ENCODE measurements at regions not wholly inside any gene's neighbourhood (a gene's known extent, or its start where the extent isn't known, plus 50 kb on each side); places are given as distances from the start of the nearest gene placed in this dataset.

DNA sequence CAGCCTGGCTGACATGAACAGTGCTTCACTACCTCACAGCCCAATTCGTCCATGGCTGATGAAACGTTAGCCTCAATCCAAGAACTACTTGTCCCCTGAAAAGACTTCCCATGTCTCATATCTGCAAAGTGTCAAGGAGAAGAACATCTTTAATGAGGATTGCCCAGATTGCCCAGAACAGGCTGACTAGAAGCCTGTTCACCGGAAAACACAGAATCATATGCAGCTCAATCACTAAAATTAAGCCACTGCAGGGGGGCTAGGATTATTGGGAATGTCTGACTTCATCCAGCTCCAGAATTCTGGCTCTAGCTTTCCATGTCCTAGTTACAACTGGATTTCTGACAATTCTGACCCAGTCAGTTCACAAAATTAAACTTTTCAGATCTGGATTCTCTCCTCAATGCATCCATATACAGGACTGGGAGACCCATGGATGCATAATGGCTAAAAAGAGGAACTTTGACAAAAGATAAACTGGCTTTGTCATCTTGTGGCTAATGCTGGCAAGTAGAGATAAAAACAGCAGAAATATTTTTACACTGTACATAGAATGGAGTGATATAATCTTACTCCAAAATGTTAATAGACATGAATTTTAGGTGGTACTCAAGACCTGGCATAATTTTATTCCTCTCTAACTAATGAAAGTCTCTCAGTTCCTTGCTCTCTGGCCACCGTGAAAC, 467.0 kb upstream of the POT1 start:
- Histone ChIP-seq H3K27ac (no peak overlapping the region), H3K9me3 (no peaks in the 10 kb centered on the region), H3K27me3 (no peaks in the 10 kb centered on the region), H3K4me1 (no peaks in the 10 kb centered on the region), H3K4me3 (no peak overlapping the region), H3K36me3 (no peaks in the 10 kb centered on the region)
- ATAC-seq (ENCODE audit: low FRiP score in 2 of 2), result no peak
- no peak for DNase-seq
- WGBS, 2 donors, result 47 to 59% methylated on average over 4 of the region's 4 CpGs
- TF ChIP-seq POLR2AphosphoS5 (IDR thresholded peaks at IDR 0.05) (no peak), EP300 (IDR thresholded peaks at IDR 0.05) (no peak), POLR2A (IDR thresholded peaks at IDR 0.05) (no peak)
- TF ChIP-seq, protein P1, sequence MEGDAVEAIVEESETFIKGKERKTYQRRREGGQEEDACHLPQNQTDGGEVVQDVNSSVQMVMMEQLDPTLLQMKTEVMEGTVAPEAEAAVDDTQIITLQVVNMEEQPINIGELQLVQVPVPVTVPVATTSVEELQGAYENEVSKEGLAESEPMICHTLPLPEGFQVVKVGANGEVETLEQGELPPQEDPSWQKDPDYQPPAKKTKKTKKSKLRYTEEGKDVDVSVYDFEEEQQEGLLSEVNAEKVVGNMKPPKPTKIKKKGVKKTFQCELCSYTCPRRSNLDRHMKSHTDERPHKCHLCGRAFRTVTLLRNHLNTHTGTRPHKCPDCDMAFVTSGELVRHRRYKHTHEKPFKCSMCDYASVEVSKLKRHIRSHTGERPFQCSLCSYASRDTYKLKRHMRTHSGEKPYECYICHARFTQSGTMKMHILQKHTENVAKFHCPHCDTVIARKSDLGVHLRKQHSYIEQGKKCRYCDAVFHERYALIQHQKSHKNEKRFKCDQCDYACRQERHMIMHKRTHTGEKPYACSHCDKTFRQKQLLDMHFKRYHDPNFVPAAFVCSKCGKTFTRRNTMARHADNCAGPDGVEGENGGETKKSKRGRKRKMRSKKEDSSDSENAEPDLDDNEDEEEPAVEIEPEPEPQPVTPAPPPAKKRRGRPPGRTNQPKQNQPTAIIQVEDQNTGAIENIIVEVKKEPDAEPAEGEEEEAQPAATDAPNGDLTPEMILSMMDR (IDR thresholded peaks at IDR 0.05), result no peak

DNA sequence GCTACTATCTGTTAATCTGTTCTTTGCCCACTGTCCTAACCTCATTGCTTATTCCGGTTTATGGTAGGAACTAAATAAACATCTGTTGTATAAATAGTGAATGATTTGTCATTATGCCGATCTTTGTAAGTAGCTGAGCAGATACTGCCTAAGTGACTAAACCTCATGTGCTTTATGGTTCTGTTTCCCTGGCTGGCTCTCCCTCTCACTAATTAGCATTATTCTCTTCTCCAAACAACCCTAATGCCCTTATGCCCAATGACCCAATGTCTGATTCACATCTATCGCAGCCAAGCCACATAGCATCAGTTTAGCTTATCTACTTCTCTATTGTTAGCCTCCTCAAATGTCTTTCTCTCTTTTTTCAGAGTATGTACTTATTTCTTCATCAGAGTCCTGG, 462.3 kb upstream of the POT1 start:
- Histone ChIP-seq H3K27ac (no peak overlapping the region), H3K9me3 (no peaks in the 10 kb centered on the region), H3K4me1 (no peaks in the 10 kb centered on the region), H3K36me3 (no peaks in the 10 kb centered on the region), H3K4me3 (no peak overlapping the region), H3K27me3 (no peaks in the 10 kb centered on the region)
- no peak for DNase-seq
- WGBS, 2 donors, result 66 to 71% methylated on average over 3 of the region's 3 CpGs
- no peak for ATAC-seq (ENCODE audit: low FRiP score in 2 of 2)
- TF ChIP-seq EP300 (IDR thresholded peaks at IDR 0.05), result no peak

DNA sequence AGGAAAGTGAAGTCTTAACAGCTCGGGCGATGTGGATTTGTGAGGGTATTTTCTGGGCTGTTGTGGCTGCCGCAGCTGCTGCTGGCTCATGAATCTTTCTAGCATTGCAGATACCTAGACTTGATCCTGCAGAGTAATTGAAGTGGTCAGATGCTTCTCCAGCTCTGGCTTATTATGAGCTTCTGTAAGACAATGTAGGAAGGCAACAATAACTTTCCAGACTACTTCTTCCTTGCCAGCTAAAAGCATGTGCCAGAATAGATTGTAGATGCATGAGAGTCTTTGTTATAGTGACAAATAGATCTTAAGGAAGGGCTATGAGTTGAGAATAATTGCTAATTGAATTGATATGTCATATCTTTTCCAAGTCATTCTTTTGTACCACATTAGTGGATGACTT, 461.4 kb upstream of the POT1 start:
- Histone ChIP-seq H3K36me3 (no peaks in the 10 kb centered on the region), H3K9me3 (no peaks in the 10 kb centered on the region), H3K27ac (no peak overlapping the region), H3K4me3 (no peak overlapping the region), H3K27me3 (no peaks in the 10 kb centered on the region), H3K4me1 (no peaks in the 10 kb centered on the region)
- ATAC-seq (ENCODE audit: low FRiP score in 2 of 2), result no peak
- WGBS, 2 donors, result 42 to 47% methylated on average over 3 of the region's 3 CpGs
- TF ChIP-seq, protein P1 (IDR thresholded peaks at IDR 0.05), result no peak
- no peak for TF ChIP-seq POLR2AphosphoS5 (IDR thresholded peaks at IDR 0.05)
- no peak for TF ChIP-seq POLR2A (IDR thresholded peaks at IDR 0.05)
- DNase-seq, result no peak

DNA sequence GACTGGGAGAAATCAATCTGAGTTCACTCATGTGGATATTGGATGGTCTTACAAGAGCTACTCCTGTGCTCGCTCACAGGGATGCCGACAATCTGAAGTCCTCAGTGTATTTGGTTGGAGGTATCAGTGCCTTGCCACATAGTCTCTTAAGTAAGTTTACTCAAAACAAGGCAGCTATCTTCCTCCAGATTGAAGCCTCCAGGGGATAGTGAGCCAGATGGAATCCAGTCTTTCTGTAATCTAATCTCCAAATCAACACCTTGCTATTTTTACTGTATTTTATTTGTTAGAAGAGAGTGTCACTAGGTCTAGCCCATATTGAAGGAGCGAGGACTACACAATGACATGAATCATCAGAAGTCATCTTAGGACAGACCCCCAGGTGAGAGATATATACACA, 456.6 kb upstream of the POT1 start:
- no peaks in the 10 kb centered on the region for H3K9me3 ChIP-seq
- H3K4me3 ChIP-seq, result no peak overlapping the region
- H3K27ac ChIP-seq, result no peak overlapping the region
- DNase-seq (no peak), ATAC-seq (ENCODE audit: low FRiP score in 2 of 2) (no peak)
- H3K27me3 ChIP-seq, result no peaks in the 10 kb centered on the region
- TF ChIP-seq EP300 (IDR thresholded peaks at IDR 0.05), result no peak
- no peak for TF ChIP-seq POLR2AphosphoS5 (IDR thresholded peaks at IDR 0.05)
- H3K4me1 ChIP-seq, result no peaks in the 10 kb centered on the region
- 56 to 60% methylated on average over 3 of the region's 3 CpGs for WGBS, 2 donors
- no peaks in the 10 kb centered on the region for H3K36me3 ChIP-seq

DNA sequence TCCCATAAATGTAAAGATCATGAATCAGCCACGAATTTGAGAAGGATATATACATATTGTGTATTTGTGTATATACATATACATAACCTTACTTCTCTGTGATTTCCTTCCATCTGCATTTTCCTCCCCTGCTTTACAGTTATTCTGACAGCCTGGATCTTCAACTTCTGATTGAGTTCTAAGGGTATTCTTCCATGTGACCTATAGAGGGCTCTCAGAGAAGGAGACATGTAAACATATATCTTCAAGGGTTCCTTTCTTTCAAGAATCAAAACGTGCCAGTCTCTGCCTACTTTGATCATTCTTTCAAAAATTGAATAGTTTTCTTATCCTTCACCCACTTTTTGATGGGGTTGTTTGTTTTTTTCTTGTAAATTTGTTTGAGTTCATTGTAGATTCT, 453.7 kb upstream of the POT1 start:
- ATAC-seq (ENCODE audit: low FRiP score in 2 of 2) (no peak), DNase-seq (no peak)
- 28 to 34% methylated on average over 2 of the region's 2 CpGs for WGBS, 2 donors
- Histone ChIP-seq H3K27ac (no peak overlapping the region), H3K36me3 (no peaks in the 10 kb centered on the region), H3K4me3 (no peak overlapping the region), H3K27me3 (no peaks in the 10 kb centered on the region), H3K4me1 (no peaks in the 10 kb centered on the region), H3K9me3 (no peaks in the 10 kb centered on the region)
- TF ChIP-seq, protein P1 (IDR thresholded peaks at IDR 0.05), result no peak
- no peak for TF ChIP-seq POLR2AphosphoS5 (IDR thresholded peaks at IDR 0.05)
- no peak for TF ChIP-seq POLR2A (IDR thresholded peaks at IDR 0.05)

DNA sequence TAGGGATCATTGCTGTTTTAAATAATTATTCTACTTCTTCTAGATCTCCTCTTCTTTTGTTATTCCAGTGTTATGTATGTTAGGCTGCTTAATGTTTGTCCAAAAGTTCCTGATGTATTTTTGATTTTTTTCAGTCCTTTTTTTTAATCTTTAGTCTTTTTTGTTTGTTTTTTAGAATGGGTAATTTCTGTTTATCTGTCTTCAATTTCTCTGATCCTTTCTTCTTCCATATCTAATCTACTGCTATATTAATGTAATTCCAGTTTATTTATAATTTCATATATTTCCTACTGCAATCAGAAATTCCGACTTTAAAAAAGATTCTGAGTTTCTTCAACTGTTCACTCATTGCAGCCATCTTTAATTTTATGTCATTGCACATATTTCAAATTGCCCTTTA, 452.8 kb upstream of the POT1 start:
- Histone ChIP-seq H3K4me3 (no peak overlapping the region), H3K4me1 (no peaks in the 10 kb centered on the region), H3K9me3 (no peaks in the 10 kb centered on the region), H3K36me3 (no peaks in the 10 kb centered on the region), H3K27ac (no peak overlapping the region), H3K27me3 (no peaks in the 10 kb centered on the region)
- DNase-seq (no peak), ATAC-seq (ENCODE audit: low FRiP score in 2 of 2) (no peak)
- WGBS, 2 donors, result 72 to 91% methylated on average over 1 of the region's 1 CpG
- TF ChIP-seq EP300 (IDR thresholded peaks at IDR 0.05) (no peak), POLR2AphosphoS5 (IDR thresholded peaks at IDR 0.05) (no peak), POLR2A (IDR thresholded peaks at IDR 0.05) (no peak)
- TF ChIP-seq, protein P1 (IDR thresholded peaks at IDR 0.05), result no peak
